ENCODE measurements at regions not wholly inside any gene's neighbourhood (a gene's known extent, or its start where the extent isn't known, plus 50 kb on each side); places are given as distances from the start of the nearest gene placed in this dataset.

- DNase-seq, result no peak
Observed at GRCh38 chr2:38509947-38510326, 92.8 kb downstream of the HNRNPLL start.

DNA sequence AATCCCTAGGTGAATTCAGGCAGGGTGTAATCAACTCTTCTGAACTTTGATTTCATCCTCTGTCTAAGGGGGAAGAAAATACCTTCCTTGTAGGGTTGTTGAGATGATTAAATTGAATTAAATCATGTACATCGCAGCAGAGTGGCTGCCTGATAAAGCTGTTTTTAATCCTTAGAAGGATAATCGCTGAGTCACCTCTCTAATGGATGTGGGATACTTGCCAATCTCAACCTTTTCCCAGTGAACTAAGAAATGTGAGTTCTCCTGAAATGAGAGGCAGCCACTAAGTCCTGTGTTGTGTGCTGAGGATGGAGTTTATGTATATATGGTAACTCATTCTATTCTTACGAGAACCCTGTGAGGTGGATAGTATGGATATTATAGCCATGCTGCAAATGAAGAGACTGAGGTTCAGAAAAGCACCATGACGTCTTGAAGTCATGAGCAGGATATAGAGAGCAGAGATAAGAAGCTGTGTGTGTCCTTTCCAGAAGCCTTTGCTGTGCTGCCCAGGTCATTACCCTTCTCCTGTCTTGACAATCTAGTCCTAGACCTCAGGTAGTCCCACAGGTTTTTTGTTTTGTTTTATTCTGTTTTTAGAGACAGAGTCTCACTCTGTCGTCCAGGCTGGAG, 93.3 kb downstream of the HNRNPLL start:
- DNase-seq, result no peak

DNA sequence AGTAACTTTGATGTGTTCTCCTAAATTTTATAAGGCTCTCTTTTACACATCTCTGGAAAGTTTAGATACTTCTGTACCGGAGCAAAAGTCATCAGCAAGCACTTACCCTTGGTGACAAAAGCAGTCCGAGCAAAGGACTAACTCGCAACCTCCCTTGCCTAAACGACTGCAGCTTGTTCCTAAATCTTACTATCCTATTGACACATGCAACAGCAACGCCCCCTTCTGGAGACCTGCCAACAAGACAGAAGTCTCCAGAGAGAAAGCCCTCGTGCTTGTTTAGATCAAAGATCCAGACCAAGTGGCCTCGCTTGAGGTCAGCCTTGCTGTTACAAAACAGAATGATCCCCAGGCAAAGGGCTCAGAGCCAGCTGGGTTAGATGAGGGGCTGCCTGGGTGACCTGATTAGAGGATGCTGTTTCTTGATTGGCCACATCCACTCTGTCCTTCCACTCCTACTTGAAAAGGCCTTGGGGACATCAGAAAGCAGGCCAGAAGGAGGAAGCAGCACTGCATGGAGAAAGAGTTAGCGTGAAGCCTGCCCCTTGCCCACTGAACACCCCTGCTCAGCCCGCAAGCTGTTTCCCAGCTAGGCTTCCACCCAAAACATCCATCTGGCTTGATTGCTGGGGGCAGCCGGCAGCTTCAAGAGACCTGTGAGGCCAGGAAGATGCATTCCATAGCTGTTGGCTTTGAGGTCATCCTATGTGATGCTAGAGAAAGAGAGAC, 94.3 kb downstream of the HNRNPLL start:
- peak; percentile 86 to 88 for DNase-seq

- no peak for DNase-seq
Observed at GRCh38 chr2:38507712-38508111, 95.0 kb downstream of the HNRNPLL start.

DNA sequence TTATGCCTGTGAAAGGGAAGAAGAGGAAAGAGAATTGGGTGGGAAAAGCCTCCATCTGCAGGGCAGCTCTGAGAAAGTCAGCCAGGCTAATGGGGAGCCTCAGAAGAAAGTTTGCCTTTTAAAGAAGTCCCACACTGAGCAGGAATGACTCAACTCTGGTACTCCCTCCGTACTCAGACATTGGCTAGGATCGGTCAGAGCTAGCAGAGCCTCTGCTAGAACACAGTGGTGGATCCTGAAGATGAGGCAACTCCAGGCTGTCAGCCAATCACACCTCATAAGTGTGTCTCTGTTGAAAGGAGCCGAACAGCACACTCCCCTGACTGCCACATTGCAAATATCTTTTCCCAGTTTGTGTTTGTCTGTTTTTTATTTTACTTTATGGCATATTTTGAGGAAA, 96.9 kb downstream of the HNRNPLL start:
- DNase-seq, result no peak

DNA sequence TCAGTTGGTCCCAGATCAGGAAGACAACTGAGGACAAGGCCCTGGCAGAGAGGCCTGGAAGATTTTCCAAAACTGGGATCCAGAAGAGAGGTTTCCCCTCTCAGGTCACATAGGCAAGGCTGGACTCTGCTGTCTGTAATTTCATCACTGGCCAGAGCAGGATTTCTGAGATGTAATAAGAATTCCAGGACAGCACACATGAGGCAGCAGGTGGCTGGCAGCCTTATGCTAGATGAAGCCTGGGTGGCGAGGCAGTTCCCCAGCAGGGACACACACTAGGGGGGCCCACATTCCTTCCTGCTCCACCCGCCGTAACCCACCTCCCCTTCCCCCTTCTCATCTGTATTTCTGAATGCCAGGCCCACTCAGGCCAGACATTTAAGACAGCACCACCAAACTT, 98.6 kb downstream of the HNRNPLL start:
- DNase-seq, result no peak

DNA sequence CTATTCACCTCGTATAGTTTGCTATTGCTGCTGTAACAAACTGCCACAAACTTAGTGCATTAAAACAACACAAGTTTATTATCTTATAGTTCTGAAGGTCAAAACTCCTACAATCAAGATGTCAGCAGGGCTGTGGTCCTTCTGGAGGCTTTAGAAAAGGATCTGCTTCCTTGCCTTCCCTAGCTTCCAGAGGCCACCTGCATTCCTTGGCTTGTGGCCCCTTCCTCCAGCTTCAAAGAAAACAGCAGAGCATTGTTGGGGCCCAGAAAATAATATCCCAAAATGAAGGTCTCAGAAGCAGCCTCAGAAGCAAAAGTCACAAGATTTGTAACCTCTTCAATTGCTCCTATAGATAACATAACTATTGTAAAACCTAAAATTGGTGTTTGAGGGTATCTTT, 100.6 kb downstream of the HNRNPLL start:
- no peak for DNase-seq

GRCh38 chr2:38500283-38500634, 102.5 kb downstream of the HNRNPLL start:
- DNase-seq, result no peak

DNA sequence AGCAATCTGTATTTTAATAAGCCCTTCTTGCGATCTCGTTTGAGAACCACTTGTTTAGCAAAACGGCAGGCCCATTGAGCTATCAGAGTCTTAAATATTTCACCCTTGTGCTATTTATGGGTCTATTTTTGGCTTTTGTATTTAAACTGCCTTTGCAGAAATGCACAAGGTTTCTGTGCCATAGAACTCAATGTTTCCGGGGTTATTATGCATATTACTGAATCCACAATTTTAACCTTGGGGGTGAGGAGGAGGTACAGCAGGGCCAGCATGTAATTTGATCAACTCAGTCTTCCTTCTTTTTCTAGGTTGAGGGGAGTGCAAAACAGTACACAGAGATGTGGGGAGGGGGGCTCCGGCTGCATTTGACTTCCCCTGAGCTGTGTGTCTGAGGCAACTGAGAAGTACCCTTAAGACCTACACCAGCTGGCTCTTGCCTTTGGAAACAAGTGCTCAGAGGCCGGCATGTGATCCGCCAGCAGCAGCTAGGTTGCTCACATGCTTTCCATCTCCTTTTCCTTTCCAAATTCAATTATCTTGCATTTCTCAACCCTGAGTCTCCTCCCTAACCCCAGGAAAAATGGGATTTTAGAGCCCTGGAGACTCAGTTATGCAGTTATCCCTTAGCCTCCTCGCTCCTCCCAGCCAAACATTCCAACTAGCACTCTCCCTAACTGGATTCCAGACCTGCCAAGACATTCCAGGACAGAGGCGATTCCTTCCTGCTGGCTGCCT, 103.0 kb downstream of the HNRNPLL start:
- DNase-seq, result no peak

- no peak for DNase-seq
Observed at GRCh38 chr2:38498045-38498481, 104.7 kb downstream of the HNRNPLL start.

DNA sequence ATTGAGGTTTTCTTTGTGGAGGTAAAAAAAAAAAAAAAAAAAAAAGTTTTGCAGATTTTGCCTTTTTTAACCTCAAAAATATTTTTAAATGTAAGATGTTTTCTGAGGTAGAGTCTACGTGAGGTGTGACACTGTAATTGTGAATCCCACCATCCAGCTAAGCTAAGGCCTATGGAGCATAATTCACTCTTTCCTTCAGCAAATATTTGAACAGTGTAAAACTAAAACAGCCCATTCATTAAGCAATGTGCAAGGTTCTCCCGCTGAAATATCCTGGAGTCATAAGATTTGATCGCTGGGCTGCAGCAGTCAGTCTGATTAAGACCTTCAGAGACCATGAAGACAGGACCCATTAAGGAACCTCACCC, 105.1 kb downstream of the HNRNPLL start:
- DNase-seq, result no peak

GRCh38 chr2:38496927-38497669, 105.6 kb downstream of the HNRNPLL start:
- DNase-seq, result no peak

GRCh38 chr2:38495880-38496279, 106.8 kb downstream of the HNRNPLL start:
- no peak for DNase-seq

DNA sequence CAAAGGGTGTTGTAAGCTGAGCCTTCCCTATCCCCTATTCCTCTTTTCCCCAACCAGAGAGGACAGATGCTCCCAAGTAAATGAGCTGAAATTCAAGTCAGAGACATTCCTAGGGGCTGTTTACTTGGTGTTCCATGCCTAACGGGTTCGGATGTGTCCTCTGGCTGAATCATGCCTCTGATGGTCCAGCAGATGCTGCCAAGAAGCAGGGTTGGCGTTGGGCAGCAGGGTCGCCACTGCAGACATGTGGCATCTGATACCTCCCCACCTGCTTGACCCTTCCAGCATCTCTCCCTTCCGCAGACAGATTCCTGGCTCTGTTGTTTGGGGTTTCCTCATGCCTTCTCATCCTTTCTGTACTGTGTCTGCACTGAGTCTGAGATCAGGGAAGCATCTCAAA, 108.3 kb downstream of the HNRNPLL start:
- DNase-seq, result no peak

GRCh38 chr2:38492042-38492615, 110.6 kb downstream of the HNRNPLL start:
- no peak for DNase-seq

GRCh38 chr2:38491436-38491835, 111.3 kb downstream of the HNRNPLL start:
- DNase-seq, result no peak

GRCh38 chr2:38489846-38490245, 112.8 kb upstream of the ATL2 start:
- no peak for DNase-seq

GRCh38 chr2:38487852-38488251, 110.8 kb upstream of the ATL2 start:
- DNase-seq, result no peak

GRCh38 chr2:38486213-38487026, 109.3 kb upstream of the ATL2 start:
- DNase-seq, result no peak

- DNase-seq, result no peak
Observed at GRCh38 chr2:38485734-38486133, 108.7 kb upstream of the ATL2 start.

GRCh38 chr2:38484957-38485356, 107.9 kb upstream of the ATL2 start:
- no peak for DNase-seq

GRCh38 chr2:38483776-38484501, 106.9 kb upstream of the ATL2 start:
- no peak for DNase-seq

All from stimulated activated CD4-positive, alpha-beta T cell treated with anti-CD3 and anti-CD28 coated beads, Interleukin-2, amount 100 ng/mL, for 24 hours (primary cell).